ENCODE measurements at regions not wholly inside any gene's neighbourhood (a gene's known extent, or its start where the extent isn't known, plus 50 kb on each side); places are given as distances from the start of the nearest gene placed in this dataset.

DNA sequence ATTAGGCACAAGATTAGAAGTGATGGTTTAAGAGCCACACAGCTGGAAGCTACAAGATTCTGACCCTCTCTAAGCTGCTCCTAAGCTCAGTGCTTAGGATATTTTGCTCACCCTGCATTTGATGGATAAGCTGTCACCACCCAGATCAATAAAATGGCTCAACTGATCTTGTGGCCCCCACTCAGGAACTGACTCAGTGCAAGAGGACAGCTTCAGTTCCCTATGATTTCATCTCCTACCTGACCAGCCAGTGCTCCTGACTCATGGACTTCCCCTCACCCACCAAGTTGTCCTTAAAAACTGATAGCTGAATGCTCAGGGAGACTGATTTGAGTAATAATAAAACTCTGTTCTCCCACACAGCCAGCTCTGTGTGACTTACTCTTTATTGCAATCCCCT is 833.8 kb downstream of the GRID1 start:
- TF ChIP-seq SP1 (CRISPR knock-in tag; conservative IDR thresholded peaks at IDR 0.05) = no peak
- TF ChIP-seq, protein P1, sequence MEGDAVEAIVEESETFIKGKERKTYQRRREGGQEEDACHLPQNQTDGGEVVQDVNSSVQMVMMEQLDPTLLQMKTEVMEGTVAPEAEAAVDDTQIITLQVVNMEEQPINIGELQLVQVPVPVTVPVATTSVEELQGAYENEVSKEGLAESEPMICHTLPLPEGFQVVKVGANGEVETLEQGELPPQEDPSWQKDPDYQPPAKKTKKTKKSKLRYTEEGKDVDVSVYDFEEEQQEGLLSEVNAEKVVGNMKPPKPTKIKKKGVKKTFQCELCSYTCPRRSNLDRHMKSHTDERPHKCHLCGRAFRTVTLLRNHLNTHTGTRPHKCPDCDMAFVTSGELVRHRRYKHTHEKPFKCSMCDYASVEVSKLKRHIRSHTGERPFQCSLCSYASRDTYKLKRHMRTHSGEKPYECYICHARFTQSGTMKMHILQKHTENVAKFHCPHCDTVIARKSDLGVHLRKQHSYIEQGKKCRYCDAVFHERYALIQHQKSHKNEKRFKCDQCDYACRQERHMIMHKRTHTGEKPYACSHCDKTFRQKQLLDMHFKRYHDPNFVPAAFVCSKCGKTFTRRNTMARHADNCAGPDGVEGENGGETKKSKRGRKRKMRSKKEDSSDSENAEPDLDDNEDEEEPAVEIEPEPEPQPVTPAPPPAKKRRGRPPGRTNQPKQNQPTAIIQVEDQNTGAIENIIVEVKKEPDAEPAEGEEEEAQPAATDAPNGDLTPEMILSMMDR (IDR thresholded peaks at IDR 0.05) = no peak
- TF ChIP-seq CREM (CRISPR knock-in tag; IDR thresholded peaks at IDR 0.05) = no peak

Measured in WTC11 (cell line).